SKM-1 treated with dmso at 0.1 percent for 144 hours (cell line): ENCODE measurements at regions not wholly inside any gene's neighbourhood (a gene's known extent, or its start where the extent isn't known, plus 50 kb on each side); places are given as distances from the start of the nearest gene placed in this dataset.
"Not testable (repeated sequence)": the region's sequence is repeated elsewhere in the genome, so short reads cannot be mapped to it uniquely, and the experiment has no call there.

Source experiments
- DNase-seq: peaks from one replicate; lab custom pipeline; 2025; ENCODE audit not compliant: unreplicated experiment; lab: John Stamatoyannopoulos, UW

DNA sequence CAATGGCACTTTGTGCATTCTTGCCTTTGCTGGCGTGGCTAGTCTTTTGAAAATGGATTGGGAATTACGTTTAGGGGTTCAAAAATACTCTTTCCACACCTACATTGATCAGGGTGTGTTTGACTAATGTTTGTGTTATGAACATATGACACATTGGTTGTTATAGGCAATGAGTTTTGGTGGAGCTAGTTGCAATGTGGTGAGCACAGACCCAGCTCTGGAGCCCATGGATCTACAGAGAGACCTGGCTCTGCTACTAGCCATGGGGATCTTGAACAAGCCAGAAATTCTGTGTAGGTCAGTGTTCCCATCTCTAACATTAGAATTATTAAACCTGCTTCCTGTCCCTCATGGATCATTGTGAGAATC lies 222.4 kb upstream of the UBL3 start:
- no peak for DNase-seq

DNA sequence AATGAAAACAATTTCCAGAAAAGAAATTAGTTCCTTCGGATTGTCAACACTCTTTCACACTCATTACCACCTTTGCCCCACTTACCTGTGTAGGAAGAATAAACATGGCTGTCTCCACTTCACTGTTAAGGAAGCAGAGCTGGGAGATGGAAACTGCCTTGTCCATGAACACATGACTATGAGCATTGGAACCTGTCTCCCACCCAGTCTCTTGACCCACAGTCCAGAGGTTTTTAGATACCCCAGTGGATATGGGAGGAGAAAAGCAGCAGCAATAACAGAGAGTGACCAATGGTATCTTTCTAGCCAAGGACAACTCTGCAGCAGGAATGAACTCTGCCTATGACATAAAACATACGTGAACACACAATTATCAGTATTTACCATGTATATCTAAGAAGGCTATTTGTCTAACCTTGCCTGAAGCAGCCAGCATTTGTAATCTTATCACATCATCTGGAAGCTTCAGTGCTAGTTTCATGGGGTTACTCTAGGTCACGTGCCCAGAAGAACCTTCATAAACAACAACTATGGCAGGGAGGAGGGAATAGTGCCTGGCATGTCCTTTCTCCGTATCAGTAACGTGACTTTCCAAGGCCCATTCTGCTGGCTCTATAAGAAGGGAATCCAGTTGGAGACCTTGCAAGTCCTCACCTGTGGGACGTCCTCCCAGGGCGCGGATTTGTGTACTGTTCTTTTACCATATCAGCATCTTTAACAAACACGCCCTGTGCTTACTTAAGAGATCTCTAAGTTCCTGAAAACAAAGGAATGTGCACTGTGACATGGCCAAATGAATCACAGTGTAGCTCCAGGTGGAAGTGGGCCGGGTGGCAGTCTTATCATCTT lies 221.8 kb upstream of the UBL3 start:
- no peak for DNase-seq

DNA sequence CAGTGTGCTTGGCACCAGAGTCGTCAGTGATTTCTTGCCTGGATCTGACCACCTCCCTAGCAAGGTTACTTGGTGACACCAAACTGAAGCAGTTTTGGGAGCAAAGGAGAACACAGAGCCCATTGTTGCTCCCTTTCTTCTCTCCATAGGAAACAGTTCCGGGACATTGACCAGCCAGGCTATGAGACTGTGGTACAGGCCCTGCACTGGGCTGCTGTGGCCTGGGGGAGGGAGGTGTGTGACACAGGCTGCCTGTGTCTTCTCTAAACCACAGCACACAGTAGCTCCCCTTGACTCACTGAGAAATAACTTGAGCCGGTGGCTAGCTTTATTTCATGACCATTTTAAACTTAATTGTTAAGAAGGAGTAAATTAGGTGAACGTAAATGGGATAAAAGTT lies 214.8 kb upstream of the UBL3 start:
- DNase-seq = no peak

DNA sequence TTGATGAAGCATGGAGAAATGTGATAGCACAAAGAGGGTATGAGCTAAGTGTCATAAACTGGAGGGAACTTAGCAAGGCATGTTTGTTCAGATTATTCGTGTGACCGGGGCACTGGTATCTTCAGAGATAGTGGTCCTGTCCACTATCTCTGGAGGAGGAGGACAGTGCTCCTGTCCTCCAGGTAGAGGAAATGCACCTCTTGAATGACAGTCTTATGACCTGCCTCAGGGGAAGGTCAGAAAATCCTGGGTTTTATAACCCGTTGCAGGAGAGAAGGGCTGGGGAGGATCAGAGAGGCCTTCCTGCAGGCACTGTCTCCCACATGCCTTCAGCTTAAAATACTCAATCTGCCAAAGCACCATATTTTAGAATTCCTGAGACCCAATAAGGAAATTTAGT lies 213.5 kb upstream of the UBL3 start:
- no peak for DNase-seq

DNA sequence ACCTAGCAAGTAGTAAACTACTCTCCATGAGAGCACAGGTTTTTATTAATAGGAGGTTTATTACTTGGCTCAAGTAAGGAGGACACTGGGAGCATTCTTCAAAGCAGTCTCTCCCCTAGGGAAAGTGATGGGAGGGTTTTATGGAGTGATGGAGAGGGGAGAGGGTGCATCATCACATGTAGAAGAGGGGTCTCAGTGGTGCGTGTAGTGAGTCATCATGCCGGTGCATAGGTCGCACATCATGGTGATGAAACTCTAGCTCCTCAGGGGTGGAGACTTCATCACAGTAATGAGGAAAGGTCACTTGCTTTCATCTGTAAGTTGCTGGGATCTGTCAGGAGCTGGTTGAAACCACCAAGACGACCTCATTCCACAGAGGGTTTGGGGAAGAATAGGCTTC lies 210.8 kb upstream of the UBL3 start:
- DNase-seq = no peak

DNA sequence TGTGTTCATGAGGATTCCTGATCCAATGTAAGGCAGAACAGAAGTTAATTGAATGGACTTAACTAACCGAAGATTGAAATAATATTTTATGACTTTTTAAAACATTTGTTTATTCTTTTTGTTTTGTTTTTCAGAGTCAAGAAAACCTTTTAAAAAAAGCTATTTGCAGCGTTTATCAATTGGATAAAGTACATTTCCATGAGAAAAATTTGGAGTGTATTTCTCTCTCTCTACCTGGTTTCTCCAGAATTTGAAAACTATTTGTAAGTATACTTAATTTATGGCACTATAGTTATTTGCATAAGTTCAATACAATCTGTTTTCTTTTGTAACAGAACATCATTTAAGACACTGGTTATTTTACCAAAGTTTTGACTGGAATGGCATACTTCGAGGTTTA lies 208.0 kb upstream of the UBL3 start:
- DNase-seq = no peak

DNA sequence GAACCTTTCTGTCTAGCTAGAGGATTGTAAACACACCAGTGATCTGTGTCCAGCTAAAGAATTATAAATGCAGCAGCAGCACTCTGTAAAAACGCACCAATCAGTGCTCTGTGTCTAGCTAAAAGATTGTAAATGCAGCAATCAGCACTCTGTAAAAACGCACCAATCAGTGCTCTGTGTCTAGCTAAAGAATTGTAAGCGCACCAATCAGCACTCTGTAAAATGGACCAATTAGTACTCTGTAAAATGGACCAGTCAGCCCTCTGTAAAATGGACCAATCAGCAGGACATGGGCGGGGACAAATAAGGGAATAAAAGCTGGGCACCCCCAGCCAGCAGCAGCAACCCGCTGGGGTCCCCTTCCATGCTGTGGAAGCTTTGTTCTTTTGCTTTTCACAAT lies 204.1 kb upstream of the UBL3 start:
- DNase-seq = not testable (repeated sequence)

DNA sequence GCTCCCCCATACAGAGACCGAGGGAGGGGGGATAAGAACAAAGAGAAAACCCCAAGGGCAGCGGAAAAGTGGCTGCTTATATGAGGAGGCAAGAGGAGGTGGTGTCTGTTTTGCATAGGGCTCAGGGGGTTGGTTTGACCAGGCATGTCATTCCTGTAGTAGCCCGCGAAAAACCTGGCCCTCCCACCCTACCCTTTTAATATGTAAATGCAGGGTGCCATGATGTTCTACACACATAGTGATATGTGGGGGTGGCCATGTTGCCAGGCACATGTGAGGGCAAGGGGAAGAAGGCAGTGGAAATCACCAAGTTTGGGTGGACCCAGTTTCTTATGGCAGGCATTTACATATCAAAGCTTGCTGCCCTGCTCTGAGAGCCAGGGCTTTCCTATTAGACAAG lies 203.5 kb upstream of the UBL3 start:
- no peak for DNase-seq

DNA sequence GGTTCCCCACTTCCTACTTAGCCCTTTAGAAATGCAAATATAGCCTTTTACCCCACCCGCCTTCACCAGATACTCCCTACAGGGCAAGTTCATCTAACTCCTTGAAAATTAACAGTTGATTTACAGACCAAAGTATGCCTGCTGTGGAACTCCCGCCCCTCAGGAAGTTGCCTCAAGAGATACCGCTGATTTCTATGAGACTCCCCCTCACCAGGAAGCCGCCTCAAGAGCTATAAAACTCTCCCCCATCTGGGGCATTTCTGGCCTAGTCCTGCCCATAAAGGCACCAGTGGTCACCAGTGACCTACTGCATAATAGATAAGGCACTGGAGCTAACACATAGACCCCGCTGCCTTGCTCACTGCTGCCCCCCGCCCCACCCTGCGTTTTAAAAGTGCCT lies 201.7 kb upstream of the UBL3 start:
- no peak for DNase-seq

DNA sequence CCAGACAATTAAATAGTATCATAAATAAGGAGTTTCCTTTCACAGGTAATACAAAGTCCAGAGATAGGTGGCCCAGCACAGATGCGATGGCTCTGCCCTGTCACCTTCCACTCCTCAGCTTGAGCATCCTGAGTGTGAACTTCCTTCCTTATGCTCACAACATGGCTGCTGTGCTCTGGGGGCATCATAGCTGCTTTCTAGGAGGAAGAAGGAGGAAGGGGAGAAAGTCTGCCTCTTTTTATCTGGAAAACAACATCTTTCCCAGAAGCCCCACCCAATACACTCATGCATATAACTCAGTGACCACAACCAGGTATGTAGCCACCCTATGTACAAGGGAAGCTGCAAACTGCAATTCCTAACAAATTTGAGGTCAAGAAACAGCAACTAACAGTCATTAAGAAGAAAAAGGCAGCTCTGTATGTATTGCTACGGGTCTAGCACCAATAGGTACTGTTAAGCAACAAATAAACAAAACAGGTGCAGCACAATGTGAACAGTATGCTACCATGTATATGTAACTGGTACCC lies 201.2 kb upstream of the UBL3 start:
- no peak for DNase-seq

DNA sequence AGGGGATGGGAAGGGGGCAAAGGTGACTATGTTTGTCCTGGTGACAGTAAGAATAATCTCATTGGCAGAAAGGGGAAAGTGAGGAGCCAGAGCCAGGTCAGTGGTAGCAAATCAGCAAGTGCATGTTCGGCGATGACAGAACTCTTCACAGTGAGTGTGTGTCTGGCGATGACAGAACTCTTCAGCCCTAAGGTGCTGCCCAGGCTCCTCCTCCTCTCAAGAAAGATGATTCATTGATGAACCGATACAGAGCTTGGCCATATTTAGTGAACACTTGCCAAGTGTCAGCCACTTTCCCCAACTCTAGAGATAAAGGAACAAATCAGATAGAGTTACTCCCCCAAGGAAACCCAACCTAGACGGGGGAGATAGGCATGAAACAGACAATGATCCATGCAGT lies 199.3 kb upstream of the UBL3 start:
- DNase-seq = no peak

DNA sequence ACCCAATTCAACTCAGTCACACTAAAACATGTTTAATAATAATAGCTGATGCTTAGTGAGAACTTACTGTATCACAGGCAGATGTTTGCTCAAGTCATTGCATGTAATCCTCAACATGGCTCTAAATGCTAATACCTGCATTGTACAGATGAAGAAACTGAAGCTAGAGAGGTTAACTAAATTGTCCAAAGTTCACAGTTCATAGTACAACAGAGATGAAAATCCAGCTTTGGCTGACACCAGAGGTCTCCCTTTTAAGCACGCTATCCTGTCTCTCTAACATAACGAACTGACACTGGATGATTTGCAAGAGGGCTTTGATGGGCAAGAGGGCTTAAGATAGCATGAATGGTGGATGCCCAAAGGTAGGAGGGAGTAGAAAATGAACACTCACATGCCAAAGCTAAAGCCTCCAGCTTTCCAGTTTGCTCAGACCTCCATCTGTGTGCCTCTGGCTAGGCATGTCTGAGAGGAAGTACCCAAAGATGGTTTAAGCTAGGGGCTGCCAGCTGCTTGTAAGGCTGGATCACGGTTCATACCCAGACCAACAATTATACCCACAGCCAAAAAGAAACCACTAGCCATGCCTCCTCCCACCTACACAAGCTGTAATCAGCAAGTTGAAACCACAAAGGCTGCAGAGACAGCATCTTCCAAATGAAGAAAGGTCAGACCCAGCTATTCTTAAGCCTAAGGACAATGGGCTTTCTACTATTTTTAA lies 196.9 kb upstream of the UBL3 start:
- no peak for DNase-seq

DNA sequence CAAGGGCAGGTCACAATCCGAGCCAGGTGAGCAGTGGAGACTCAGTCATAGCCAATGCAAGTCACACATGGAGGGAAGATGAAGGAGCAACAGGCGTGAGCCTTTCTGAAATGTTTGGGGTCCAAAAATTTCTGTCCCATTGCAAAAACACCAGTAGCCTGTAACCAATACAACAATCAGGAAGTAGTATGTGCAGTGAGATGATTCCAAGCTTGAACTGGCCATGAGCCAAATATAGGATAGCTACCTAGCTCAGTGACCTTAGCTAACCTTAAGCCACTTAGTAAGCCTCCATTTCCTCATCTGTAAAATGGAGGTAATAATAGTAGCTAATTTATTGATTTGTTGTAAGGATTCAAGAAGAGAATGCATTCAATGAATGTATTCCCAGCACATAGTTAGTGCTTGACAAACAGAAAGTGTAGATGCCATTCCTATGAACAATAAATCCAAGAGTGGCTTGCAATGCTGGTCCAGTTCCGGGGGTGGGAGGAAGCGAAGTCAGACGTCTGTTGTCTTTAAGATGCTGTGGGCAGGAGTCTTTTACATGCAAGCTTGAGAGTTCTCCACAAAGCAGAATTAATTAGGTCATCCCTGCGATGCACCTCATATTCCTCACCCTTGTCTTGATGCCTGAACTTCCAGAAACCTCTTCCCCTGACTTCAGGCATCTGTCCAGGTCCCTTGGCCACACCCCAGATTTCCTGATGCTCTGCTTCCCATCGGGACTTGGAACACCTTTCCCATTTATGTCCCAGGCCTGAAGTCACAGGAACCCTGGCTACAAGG lies 195.7 kb upstream of the UBL3 start:
- no peak for DNase-seq

DNA sequence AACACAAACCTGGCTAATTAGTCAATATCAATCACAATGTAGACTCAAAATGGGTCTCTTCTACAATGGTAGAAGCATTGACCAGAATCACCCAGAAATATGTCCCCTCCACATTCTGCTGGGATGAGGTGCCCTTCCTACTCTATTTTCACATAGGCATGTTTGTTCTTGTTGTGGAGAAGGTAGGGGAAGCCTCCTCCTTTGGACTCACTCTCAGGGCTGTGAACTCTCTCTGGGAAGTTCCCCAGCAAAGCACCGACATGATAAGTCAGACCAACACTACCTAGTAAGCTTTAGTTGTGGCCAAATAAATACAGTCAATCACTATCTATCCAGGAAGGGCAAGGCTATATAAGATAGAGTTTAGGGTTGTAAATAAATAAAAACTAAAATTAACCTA lies 194.5 kb upstream of the UBL3 start:
- DNase-seq = no peak

DNA sequence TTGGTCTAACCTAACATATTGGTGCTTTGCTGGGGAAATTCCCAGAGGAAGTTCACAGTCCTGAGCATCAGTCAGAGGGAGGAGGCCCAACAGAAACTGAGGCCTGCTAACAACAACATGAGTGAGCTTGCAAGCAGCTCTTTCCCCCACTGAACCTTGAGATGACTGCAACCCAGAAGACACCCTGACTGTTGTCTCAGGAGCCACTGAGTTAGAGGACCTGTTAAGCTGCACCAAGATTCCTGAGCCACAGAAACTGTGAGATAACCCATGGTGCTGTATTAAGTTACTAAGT lies 193.2 kb upstream of the UBL3 start:
- no peak for DNase-seq

DNA sequence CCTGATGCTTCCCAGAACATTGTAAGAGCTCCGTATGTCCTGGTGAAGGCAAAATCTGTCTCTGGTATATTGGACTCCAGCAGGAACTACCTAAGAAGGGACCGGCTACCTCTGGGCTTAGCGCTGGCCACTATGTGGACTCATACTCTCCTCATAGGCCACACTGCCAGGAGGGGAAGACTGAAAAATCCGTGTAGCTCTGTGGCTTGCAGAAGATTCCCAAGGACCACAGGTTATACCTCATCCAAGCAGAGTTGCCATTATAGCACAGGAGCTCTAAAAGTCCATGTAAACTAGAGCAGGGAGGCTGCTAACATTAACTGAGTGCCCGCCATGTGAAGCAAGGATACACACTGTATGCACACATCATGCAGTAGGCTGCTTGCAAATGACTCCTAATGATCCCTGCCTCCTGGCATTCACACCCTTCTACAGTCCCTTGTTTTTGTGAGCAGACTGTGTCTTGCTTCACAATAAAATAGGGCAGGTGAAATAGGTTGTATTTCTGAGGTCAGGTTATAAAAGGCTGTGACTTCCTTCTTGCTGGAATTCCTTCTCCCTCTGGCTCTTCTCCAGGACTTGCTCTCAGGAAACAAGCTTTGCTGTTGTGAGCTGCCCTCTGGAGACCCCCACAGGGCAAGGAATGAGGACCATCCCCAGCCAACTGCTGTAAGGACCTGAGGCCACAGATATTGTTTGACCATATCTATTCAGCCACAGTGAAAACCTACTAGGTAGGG lies 192.6 kb upstream of the UBL3 start:
- DNase-seq = no peak

DNA sequence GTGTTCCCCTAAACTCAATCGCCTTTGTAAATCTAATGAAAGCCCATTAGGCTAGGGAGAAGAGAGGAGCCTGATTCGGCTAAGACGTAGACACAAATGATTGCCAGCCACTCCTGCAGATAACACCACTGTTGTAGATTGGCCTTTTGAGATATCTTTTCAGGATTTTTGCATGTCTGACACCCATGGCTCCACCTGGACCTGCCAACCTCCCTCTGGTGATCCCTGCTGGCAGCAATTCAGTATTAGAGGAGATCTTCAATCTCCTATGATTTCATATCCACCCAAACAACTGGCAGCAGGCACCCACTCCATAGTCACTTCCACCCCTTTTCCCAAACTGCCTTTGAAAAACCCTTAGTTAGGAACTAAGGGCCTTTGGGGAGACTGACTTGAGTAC lies 191.9 kb upstream of the UBL3 start:
- DNase-seq = no peak

DNA sequence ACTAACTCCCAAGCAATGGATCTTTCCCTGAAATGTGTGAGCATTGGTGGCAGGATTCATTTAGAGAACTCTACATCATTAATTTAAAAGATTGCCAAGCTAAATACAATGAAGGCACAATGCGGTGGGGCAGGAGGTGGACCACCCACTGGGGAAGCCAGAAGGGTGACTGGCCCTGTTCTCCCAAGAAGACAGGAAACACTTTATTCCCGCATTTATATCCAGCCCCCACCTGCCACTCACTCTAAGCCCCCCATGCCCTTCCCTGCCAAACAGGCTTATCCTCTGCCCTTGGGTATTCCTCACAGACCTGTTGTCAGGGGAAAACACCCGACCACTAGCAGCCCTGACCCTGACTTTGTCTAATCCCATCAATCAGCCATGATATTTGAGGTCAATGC lies 189.1 kb upstream of the UBL3 start:
- no peak for DNase-seq

DNA sequence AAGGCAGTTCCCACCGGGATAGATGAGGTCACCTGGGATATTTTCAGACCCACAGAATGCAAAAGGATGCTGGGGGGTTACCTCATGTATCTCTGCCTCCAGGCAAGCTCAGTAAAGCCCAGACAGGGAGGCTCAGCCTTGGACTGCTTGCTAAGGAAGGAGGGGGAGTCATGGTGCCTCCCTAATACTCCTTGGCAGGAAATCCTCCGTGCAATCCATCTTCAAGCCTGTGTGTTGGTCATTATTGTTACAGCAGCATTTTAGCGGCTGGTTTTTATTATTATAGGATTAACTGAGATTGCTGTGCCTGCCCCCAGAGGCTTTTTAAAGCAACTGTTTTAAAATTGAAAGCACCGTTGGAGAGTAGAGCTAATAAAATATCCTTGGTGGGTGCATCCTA lies 188.5 kb upstream of the UBL3 start:
- DNase-seq = no peak

DNA sequence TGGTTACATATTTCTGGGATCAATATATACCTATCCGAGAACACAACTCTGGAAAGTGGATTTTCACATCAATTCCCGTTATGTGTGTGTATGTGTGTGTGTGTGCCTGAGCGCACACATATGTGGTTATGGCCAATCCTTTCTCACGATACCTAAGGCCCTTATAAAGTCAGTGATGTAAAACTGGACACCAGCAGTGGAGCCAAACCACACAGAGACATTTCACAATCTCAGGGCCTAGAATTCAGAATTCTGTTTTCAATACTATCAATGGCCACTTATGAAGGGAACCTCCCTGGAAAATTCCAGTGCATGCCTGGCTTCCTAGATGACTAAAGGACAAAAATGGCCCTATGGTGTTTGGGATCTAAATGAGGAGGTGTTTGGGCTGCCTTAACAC lies 187.3 kb upstream of the UBL3 start:
- DNase-seq = no peak

DNA sequence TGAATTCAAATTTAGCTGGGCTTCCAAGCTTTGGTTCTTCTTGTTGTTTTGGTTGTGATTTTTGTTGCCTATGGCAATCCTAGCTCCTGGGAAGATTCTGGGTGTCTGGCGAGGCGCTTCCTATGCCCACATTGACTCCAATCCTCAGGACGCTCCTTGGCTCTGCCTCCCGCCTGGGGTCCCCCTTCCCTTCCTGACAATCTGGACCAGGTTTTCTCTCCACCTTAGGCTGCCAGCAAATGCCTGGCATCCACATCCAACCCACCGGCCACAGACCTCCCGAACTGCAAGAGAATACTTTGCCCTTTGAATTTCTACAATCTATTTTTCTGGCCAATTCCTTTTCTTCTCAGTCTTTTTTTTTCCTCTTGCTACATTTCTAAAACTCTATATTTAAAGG lies 186.9 kb upstream of the UBL3 start:
- DNase-seq = no peak
